DOHH2 (cell line): ENCODE measurements at regions not wholly inside any gene's neighbourhood (a gene's known extent, or its start where the extent isn't known, plus 50 kb on each side); places are given as distances from the start of the nearest gene placed in this dataset.

Experiments
- H3F3A ChIP-seq: fragments of 200-600 bp; sonication (generic), shearing (Covaris generic); 2 replicates; pipeline ENCODE4 v1.6.0; 2016; ENCODE audit warnings: antibody characterized with exemption, mild to moderate bottlenecking; ENCODE audit not compliant: control insufficient read depth, insufficient read depth
- H3K27ac ChIP-seq: fragments of 200-600 bp; sonication (generic); 2 replicates; pipeline ENCODE4 v1.5.1; 2014; ENCODE audit warnings: low read depth, mild to moderate bottlenecking, low read length, moderate library complexity
- H3K27me3 ChIP-seq: fragments of 200-600 bp; sonication (generic); 2 replicates; pipeline ENCODE4 v1.6.1; 2014; ENCODE audit warnings: mild to moderate bottlenecking, low read length, mixed read lengths; ENCODE audit not compliant: control insufficient read depth
- H3K36me3 ChIP-seq: fragments of 200-600 bp; sonication (generic); 2 replicates; pipeline ENCODE4 v1.6.1; 2014; ENCODE audit warnings: mild to moderate bottlenecking, low read length, moderate library complexity, mixed read lengths; ENCODE audit not compliant: control insufficient read depth
- H3K4me1 ChIP-seq: fragments of 200-600 bp; sonication (generic); 2 replicates; pipeline ENCODE4 v1.6.1; 2014; ENCODE audit warnings: mild to moderate bottlenecking, low read length, mixed read lengths; ENCODE audit not compliant: control insufficient read depth
- H3K4me2 ChIP-seq: fragments of 200-600 bp; sonication (generic); 2 replicates; pipeline ENCODE4 v1.6.0; 2014; ENCODE audit warnings: mild to moderate bottlenecking, low read length, moderate library complexity
- H3K4me3 ChIP-seq: fragments of 200-600 bp; sonication (generic); 2 replicates; pipeline ENCODE4 v1.5.1; 2014; ENCODE audit warnings: mild to moderate bottlenecking, low read length, mixed read lengths
- H3K79me2 ChIP-seq: fragments of 200-600 bp; sonication (generic); 2 replicates; pipeline ENCODE4 v1.6.1; 2014; ENCODE audit warnings: mild to moderate bottlenecking, low read length, mixed read lengths; ENCODE audit not compliant: control insufficient read depth
- H3K9me2 ChIP-seq: fragments of 200-600 bp; sonication (generic); replicated peaks from 2 replicates; pipeline ENCODE4 v1.6.1; 2014; ENCODE audit warnings: mild to moderate bottlenecking, low read length, mixed read lengths; ENCODE audit not compliant: control insufficient read depth
- H3K9me3 ChIP-seq: fragments of 200-600 bp; sonication (generic); 2 replicates; pipeline ENCODE4 v1.6.1; 2014; ENCODE audit warnings: antibody characterized with exemption, low read length, mixed read lengths; ENCODE audit not compliant: control insufficient read depth, insufficient read depth
- H4K20me1 ChIP-seq: fragments of 200-600 bp; sonication (generic); 2 replicates; pipeline ENCODE4 v1.6.0; 2014; ENCODE audit warnings: low read depth, mild to moderate bottlenecking, antibody characterized with exemption, low read length, moderate library complexity; ENCODE audit not compliant: control insufficient read depth, insufficient read depth
- EZH2phosphoT487 ChIP-seq: fragments of 200-600 bp; sonication (generic); IDR thresholded peaks from 2 replicates; pipeline ENCODE4 v1.6.1; 2017; ENCODE audit warnings: borderline replicate concordance, mild to moderate bottlenecking, antibody characterized with exemption, low read length, moderate library complexity, mixed read lengths
- TF ChIP-seq, protein P1 (sequence below): fragments of 200-600 bp; sonication (generic); IDR thresholded peaks from one replicate; pipeline ENCODE4 v1.5.1; 2014; ENCODE audit warnings: antibody characterized with exemption, mild to moderate bottlenecking, low read depth, low read length; ENCODE audit not compliant: poor library complexity, severe bottlenecking

DNA sequence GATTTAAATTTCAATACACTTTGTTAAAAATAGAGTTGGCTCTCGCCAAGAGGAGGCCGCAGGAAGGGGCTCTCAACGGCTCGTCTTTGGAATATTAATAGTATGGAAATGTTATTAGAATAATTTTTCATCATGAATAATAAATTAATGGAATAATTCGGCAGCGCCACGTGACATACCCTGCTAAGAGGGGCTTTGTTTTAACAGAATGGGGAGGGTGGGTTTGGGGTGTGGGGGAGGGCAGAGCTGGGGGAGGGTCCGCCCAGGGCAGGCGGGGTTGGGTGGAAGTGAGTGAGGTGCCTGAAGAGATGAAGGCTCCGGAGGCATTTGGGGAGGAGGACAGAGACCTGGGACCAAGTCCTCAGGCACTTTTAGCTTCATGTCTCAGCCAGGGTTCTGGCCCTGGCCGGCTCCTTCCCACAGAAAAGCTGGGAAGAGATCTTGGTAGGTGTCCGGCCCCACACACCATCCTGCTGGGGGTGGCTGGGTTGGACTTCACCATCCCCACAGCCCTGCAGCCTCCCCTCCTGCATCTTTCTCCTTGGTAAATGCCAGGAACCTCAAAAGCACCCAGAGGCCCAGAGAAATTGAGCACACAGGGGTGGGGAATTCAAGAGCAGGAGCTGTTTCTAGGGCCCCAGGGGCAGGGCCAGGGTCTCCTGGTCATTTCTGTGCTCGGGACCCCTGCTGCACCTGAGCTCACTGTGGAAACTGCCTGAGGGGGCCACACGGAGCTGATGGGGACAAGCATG lies 93.6 kb upstream of the BHLHE23 start:
- Histone ChIP-seq H3F3A (no peaks in the 10 kb centered on the region), H3K27ac (no peak overlapping the region), H3K9me2 (no peaks in the 10 kb centered on the region), H3K9me3 (peaks cover 8% of the 10 kb centered on the region), H4K20me1 (no peaks in the 10 kb centered on the region), H3K36me3 (no peaks in the 10 kb centered on the region), H3K27me3 (peaks cover 8% of the 10 kb centered on the region; the same call in 1 of the 2 replicates), H3K79me2 (no peaks in the 10 kb centered on the region), H3K4me3 (no peak overlapping the region), H3K4me1 (no peaks in the 10 kb centered on the region), H3K4me2 (no peak overlapping the region)
- TF ChIP-seq, protein P1, sequence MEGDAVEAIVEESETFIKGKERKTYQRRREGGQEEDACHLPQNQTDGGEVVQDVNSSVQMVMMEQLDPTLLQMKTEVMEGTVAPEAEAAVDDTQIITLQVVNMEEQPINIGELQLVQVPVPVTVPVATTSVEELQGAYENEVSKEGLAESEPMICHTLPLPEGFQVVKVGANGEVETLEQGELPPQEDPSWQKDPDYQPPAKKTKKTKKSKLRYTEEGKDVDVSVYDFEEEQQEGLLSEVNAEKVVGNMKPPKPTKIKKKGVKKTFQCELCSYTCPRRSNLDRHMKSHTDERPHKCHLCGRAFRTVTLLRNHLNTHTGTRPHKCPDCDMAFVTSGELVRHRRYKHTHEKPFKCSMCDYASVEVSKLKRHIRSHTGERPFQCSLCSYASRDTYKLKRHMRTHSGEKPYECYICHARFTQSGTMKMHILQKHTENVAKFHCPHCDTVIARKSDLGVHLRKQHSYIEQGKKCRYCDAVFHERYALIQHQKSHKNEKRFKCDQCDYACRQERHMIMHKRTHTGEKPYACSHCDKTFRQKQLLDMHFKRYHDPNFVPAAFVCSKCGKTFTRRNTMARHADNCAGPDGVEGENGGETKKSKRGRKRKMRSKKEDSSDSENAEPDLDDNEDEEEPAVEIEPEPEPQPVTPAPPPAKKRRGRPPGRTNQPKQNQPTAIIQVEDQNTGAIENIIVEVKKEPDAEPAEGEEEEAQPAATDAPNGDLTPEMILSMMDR, result no peak
- no peak for TF ChIP-seq EZH2phosphoT487

- H3K79me2 ChIP-seq, result no peaks in the 10 kb centered on the region
- no peaks in the 10 kb centered on the region for H3F3A ChIP-seq
- no peaks in the 10 kb centered on the region for H4K20me1 ChIP-seq
- H3K36me3 ChIP-seq, result no peaks in the 10 kb centered on the region
- no peak overlapping the region for H3K27ac ChIP-seq
- H3K9me2 ChIP-seq, result no peaks in the 10 kb centered on the region
- peaks cover 8% of the 10 kb centered on the region; the same call in 1 of the 2 replicates for H3K27me3 ChIP-seq
- TF ChIP-seq EZH2phosphoT487, result no peak
- TF ChIP-seq, protein P1, result no peak
- H3K4me1 ChIP-seq, result no peaks in the 10 kb centered on the region
- H3K4me3 ChIP-seq, result no peak overlapping the region
- H3K4me2 ChIP-seq, result no peak overlapping the region
- peaks cover 8% of the 10 kb centered on the region for H3K9me3 ChIP-seq
Measured at GRCh38 chr20:63099456-63100173, 92.9 kb upstream of the BHLHE23 start.

DNA sequence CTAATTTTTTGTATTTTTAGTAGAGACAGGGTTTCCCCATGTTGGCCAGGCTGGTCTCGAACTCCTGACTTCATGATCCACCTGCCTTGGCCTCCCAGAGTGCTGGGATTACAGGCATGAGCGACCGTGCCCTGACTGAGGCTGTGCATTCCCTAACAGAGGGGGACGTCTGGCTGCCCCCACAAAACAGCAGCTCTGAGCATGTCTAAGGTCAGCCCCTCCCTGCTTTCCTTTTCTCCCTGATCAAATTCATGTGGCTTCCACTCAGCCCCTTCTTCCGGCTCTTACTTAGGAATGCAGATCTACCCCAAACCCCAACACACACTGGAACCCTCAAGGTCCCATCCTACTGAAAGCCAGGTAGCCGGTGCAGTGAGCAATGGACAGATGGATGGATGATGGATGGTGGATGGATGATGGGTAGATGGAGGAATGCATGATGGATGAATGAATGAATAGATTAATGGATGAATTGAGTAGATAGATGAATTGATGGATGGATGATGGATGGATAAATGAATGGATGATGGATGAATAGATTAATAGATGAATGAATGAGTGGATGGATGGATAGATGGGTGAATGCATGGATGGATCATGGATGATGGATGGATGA lies 91.5 kb upstream of the BHLHE23 start:
- Histone ChIP-seq H4K20me1 (no peaks in the 10 kb centered on the region), H3K27me3 (peaks cover 8% of the 10 kb centered on the region; the same call in 1 of the 2 replicates)
- TF ChIP-seq EZH2phosphoT487, result no peak
- TF ChIP-seq, protein P1, result no peak

More for the DNA sequence above, 91.5 kb upstream of the BHLHE23 start:
- Histone ChIP-seq H3K4me1 (no peaks in the 10 kb centered on the region), H3K79me2 (no peaks in the 10 kb centered on the region), H3K4me3 (no peak overlapping the region), H3K9me3 (peaks cover 8% of the 10 kb centered on the region), H3K27ac (no peak overlapping the region), H3F3A (no peaks in the 10 kb centered on the region), H3K4me2 (no peak overlapping the region), H3K36me3 (no peaks in the 10 kb centered on the region), H3K9me2 (no peaks in the 10 kb centered on the region)
